ENCODE measurements at regions not wholly inside any gene's neighbourhood (a gene's known extent, or its start where the extent isn't known, plus 50 kb on each side); places are given as distances from the start of the nearest gene placed in this dataset.

- DNase-seq, result no peak
Measured at GRCh38 chr16:11401161-11402050, 56.1 kb downstream of the RMI2 start.

GRCh38 chr16:11402051-11402744 lies 56.9 kb downstream of the RMI2 start:
- no peak for DNase-seq

- no peak for DNase-seq
Measured at GRCh38 chr16:11402745-11403533, 57.7 kb downstream of the RMI2 start.

GRCh38 chr16:11403534-11403795 lies 58.2 kb downstream of the RMI2 start:
- no peak for DNase-seq

- DNase-seq, result no peak
Measured at GRCh38 chr16:11403920-11404319, 58.7 kb downstream of the RMI2 start.

DNA sequence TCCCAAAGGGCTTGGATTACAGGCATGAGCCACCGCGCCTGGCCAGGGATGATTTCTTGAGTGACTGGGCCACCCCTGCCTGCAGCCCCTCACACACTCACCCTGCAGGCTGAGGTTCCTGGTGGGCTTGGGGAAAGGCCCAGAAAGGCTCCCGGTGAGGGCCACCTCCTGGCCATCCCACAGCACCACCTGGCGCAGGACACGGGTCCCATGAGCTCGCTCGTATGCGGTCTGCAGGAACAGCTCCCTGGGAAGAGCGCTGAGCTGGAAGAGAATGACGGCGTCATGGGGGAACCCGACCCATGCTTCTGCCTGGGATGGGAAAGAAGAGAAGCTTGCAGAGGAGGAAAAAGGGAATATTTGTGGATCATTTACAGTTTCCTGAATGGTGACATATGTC lies 59.3 kb downstream of the RMI2 start:
- no peak for DNase-seq

DNA sequence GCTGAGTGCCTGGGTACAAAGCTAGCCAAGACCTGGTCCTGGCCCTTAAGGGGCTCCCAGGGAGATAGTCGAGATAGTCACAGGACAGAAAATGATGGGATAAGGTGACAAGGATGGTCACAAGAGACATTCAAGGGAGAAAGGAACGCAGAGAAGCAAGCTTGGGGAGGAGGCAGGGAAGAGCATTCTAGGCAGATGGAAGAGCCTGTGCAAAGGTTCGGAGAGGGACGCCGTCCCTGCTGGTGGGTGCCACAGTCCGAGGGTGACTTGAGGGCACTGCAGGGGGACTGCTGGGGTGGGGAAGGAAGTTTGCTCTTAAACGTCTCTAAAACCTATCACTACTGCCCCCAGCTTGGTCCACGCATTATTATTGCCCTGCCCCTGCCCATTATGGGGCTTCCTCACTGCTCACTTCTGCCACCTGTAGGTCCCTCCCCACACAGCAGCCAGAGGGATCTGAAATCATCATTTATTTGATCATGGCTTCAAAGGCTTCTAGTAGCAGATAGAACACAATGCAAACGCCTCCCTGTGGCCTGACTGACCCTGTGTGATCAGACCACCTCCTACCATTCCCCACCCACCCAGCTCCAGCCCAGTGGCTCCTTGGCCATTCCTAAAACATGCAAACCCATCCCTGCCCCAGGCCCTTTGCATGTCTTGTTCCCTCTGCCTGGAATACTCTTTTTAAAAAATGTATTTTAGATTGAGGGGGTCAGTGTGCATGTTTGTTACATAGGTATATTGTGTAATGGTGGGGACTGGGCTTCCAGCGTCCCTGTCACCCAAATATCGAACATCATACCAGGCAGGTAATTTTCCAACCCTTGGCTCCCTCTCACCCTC lies 60.3 kb downstream of the RMI2 start:
- DNase-seq, result peak; percentile 84

DNA sequence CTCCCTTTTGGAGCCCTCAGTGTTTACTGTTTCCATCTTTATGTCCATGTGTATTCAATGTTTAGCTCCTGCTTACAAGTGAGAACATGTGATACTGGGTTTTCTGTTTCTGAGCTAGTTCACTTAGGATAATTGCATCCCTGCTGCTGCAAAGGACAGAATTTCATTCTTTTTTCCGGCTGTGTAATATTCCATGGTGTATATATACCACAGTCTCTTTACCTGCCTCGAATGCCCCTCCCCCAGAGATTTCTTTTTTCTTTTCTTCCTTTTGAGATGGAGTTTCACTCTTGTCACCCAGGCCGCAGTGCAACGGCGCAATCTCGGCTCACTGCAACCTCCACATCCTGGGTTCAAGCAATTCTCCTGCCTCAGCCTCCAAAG lies 60.9 kb downstream of the RMI2 start:
- no peak for DNase-seq

DNA sequence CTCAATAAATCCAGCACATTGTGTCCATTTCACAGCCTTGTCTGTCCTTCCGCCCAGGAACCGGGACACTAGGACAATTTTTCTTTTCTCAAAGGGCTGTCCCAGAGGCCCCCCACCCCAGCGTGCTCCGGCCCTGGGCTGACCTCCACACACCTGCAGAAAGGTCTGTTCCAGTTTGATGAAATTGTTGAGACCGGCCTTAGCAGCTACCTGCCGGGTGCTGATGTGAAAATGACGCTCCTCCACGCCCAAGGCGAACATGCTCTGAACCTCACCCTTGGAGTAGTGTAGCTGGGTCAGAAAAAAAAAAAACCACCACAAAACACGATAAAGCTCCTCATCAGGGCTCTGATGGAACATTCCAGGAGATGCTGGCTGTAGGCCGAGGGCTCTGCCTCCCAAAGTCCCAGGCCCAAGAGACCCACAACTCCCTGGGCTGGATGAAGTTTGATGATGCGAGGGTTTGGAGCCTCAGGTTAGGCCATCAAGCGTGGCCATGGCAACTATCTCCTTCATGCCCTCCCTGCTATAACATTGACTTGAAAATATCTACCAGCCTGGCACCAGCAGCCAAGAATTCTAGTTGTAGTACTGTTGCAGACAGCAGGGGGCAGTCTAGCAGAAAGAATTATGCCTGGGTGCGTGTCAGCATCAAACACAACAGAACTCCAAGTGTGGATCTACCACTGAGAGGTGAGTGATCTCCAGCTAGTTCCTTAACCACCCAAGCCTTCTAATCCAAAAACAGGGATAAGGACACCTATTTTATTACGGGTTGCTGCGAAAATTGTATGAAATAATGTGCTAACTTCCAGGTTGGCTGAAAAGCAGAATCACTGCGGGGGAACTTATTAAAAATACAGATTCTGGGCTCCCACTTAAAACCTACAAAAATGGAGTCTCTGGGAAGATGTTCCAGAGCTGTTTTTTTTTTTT lies 62.1 kb downstream of the RMI2 start:
- DNase-seq, result peak; percentile 78

- no peak for DNase-seq
Measured at GRCh38 chr16:11408216-11408615, 63.0 kb downstream of the RMI2 start.

DNA sequence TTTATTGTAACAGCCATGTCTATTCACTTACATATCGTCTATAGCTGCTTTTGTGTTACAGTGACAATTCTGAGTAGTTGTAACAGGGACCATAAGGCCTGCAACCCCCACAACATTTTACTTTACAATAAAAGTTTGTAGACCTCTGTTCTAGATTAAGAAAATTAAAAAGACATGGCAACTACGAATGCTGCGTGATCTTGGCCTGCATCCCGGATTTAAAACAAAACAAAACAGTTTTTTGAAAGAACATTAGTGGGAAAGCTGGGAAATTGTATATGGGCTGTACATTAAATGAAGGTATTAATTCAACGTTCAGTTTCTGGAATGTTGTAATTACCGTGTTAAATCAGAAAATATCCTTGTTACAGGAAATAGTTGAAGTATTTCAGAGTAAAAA lies 64.1 kb downstream of the RMI2 start:
- DNase-seq, result no peak

DNA sequence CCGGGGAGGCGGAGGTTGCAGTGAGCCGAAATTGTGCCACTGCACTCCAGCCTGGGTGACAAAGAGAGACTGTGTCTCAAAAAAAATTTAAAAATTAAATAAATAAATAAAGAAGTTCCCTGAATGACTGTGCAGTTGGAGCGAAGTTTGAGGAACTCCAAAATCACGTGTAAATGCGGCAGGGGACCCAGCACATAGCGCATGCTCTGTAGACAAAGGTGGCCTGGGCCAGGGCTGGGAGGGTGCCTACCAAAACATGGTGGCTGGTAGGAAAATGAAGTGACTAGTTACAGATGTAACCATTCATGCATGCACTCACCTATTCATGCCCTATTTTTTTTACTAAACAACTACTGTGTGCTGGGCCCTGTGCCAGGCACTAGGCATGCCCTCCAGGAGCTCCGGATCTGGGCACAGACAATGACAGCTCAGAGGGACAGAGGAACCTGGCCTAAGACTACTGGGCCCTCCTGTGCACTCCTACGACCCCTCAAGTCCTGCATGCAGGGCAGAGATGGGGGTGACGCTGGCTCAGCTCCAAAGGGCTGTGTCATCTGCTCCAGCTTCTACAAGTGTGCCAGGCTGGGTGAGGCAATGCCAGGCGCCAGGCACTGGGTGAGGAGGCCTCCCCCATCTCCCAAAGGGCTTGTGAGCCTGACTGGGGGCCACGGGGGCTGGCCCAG lies 65.3 kb downstream of the RMI2 start:
- DNase-seq, result no peak

DNA sequence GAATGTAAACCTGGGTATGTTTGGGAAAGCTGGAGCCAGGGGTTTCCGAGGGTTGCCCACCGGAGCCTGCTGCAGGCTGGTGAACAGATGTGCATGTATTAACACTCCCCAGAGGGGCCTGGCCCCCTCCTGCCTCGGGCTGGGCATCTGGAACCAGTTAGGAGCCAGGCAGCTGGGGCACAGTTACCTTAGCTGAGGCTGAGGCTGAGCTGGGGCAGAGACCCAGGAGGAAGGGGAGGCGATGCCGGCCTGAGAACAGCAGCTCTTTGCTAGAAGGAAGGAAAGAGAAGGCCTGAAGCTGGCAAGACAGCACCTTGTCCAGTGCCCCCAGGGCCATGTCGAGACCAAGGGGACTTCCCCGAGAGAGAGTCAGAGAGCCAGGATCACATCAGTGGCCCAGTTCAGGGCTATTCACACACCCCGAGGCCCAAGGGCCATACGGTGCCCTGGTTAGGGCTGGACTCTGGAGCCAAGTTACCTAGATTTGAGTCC lies 65.8 kb downstream of the RMI2 start:
- DNase-seq, result no peak

DNA sequence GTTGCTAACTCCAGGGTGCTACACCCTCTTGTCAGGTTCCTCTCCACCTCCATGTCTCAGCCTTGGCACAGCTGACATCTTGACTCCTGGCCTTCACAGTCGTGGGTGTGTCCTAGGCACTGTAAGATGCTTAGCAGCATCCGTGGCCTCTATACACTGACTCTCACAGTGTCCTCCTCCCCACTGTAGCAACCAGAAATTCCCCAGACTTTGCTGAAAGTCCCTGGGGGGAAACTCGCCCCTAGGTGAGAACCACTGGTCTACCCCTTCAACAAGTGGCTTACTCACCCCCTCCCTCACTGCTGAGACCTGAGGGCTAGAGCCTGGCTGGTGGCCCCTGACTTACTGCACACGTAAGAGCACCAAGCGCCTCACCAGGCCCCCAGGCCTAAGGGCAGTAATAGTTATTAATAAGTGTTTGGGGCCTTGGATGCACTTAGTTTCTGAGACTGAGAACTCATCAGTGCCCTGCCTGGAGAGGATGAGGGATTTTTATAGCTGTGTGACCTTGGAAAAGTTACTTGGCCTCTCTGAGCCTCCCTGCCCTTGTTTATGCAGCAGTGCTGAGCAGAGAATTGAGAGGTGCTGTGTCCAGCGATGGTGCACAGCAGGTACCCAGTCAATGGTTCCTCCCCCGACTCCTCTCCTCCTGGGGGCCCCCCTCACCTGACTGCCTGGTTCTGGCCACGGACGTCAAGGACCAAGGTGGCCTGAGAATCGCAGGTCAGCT lies 67.1 kb downstream of the RMI2 start:
- no peak for DNase-seq

- no peak for DNase-seq
Measured at GRCh38 chr16:11412965-11413887, 68.0 kb downstream of the RMI2 start.

- DNase-seq, result no peak
Measured at GRCh38 chr16:11413907-11414595, 68.8 kb downstream of the RMI2 start.

DNA sequence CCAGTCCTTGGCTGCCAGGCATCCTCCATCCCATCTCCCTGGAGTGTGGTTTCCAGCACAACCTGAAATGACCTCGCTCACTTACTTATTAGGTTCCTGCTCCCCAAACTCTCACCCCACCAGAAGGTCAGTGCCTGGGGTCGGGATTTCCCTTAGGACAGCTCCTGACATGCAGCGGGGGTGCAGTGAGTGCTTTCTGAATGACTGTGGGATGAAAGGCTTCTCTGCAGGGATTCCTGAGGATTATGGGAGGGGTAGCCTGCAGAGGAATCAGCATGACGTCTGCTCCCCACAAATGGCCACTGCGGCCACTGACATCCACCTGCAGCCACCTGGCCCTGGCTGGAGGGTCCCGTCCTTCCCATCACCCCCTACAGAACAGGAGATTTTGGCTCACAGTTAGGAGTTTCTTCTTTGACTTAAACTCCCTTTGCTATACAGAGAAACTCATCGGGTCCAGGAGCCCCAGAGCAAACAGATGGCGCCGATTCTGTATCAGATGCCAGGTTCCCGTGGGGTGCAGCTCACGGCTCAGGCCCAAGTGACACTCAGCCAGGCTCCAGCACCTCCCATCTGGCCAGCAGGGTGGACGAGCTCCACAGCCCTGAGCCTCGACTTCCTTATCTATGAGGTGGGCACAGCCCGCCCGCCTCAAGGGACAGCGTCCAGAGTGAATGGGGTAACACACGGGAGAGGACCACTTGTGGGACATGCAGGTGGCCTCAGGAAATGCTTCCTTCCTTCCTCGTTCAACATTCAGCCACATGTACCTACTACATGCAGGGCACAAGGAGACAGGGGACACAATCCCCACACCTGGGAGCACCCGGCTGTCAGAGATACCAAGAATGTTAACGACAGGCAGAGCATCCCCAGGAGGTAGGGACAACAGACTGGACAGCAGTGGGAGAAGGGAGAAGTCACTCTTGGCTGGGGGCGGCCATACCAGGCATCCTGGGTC lies 69.8 kb downstream of the RMI2 start:
- no peak for DNase-seq
